ENCODE measurements at regions not wholly inside any gene's neighbourhood (a gene's known extent, or its start where the extent isn't known, plus 50 kb on each side); places are given as distances from the start of the nearest gene placed in this dataset.

GRCh38 chr1:88371436-88372023, 312.5 kb upstream of the PKN2 start:
- DNase-seq (ENCODE audit: low read depth) = no peak
- no peak for TF ChIP-seq CTCF (IDR thresholded peaks at IDR 0.05; ENCODE audit: insufficient read depth, low read depth, low read length, missing control alignments)
- H3K4me3 ChIP-seq (ENCODE audit: low read depth, low read length) = no peak overlapping the region

- no peak for DNase-seq (ENCODE audit: low read depth)
- H3K4me3 ChIP-seq (ENCODE audit: low read depth, low read length) = no peak overlapping the region
- TF ChIP-seq CTCF (IDR thresholded peaks at IDR 0.05; ENCODE audit: insufficient read depth, low read depth, low read length, missing control alignments) = no peak
These were observed 308.1 kb upstream of the PKN2 start for GRCh38 chr1:88375977-88376376.

- no peak for TF ChIP-seq CTCF (IDR thresholded peaks at IDR 0.05; ENCODE audit: insufficient read depth, low read depth, low read length, missing control alignments)
- no peak overlapping the region for H3K4me3 ChIP-seq (ENCODE audit: low read depth, low read length)
- no peak for DNase-seq (ENCODE audit: low read depth)
These were observed 307.7 kb upstream of the PKN2 start for GRCh38 chr1:88376421-88376820.

GRCh38 chr1:88378560-88378959, 305.5 kb upstream of the PKN2 start:
- DNase-seq (ENCODE audit: low read depth) = no peak
- no peak for TF ChIP-seq CTCF (IDR thresholded peaks at IDR 0.05; ENCODE audit: insufficient read depth, low read depth, low read length, missing control alignments)
- H3K4me3 ChIP-seq (ENCODE audit: low read depth, low read length) = no peak overlapping the region

- no peak overlapping the region for H3K4me3 ChIP-seq (ENCODE audit: low read depth, low read length)
- DNase-seq (ENCODE audit: low read depth) = no peak
- no peak for TF ChIP-seq CTCF (IDR thresholded peaks at IDR 0.05; ENCODE audit: insufficient read depth, low read depth, low read length, missing control alignments)
These were observed 289.1 kb upstream of the PKN2 start for GRCh38 chr1:88394958-88395357.

GRCh38 chr1:88398338-88398737, 285.7 kb upstream of the PKN2 start:
- H3K4me3 ChIP-seq (ENCODE audit: low read depth, low read length) = no peak overlapping the region
- DNase-seq (ENCODE audit: low read depth) = no peak
- TF ChIP-seq CTCF (IDR thresholded peaks at IDR 0.05; ENCODE audit: insufficient read depth, low read depth, low read length, missing control alignments) = no peak

- no peak for TF ChIP-seq CTCF (IDR thresholded peaks at IDR 0.05; ENCODE audit: insufficient read depth, low read depth, low read length, missing control alignments)
- no peak overlapping the region for H3K4me3 ChIP-seq (ENCODE audit: low read depth, low read length)
- DNase-seq (ENCODE audit: low read depth) = peak; percentile 68
These were observed 284.4 kb upstream of the PKN2 start for GRCh38 chr1:88399690-88400089.
